ENCODE measurements at regions not wholly inside any gene's neighbourhood (a gene's known extent, or its start where the extent isn't known, plus 50 kb on each side); places are given as distances from the start of the nearest gene placed in this dataset.
A peak's percentile ranks its signal among the peaks of the same experiment; 100 is the strongest.

DNA sequence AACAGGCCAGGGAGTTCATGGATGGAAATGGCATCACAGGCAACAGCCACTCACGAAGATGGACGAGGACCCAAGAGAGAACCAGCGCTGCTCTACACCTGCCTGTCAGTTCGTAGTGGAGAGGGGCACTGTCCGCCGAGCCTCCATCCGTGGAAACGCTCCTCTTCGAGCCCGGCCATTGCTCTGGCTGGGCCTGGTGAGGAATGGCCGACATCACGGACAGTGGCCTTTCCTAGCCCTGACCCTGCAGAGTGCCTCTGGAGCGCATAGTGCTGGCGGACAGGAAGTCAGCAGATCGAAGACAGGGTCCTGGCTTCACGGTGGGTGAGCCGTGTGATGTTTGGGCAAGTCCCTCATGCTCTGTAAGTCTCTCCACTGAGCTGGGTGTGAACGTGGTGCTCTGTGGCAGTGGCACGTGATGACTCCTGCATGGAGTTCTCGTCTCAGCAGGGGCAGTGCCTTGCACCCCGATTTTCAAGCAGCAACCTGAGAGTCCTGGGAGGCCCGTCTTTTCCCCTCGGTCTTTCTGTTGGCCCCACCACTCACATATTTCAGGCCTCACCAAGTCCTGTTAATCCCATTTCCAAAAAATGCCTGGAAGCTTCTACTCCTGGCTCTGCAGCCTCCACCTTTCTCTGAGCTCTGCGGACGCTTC lies 214.4 kb downstream of the ERMARD start:
- no peak for DNase-seq (ENCODE audit: low read depth)

DNA sequence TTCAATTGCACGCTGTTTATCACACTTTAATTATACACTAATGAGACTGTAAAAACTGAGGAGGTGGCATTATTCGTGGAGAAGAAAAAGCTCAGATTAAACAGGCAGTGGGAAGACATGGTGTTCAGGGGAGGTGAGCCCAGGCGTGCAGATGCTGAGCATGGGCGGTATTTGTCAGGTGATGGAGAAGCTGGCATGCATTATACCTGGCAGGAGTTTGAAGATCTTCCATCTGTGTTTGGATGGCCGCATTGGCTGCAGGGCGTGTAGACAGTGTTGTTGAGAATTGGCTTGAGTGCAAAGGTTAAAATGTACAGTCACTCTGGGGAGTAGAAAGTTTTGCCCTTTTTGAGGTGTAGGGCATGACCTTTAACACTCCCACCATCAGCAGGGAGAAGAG lies 213.8 kb downstream of the ERMARD start:
- DNase-seq (ENCODE audit: low read depth): no peak

DNA sequence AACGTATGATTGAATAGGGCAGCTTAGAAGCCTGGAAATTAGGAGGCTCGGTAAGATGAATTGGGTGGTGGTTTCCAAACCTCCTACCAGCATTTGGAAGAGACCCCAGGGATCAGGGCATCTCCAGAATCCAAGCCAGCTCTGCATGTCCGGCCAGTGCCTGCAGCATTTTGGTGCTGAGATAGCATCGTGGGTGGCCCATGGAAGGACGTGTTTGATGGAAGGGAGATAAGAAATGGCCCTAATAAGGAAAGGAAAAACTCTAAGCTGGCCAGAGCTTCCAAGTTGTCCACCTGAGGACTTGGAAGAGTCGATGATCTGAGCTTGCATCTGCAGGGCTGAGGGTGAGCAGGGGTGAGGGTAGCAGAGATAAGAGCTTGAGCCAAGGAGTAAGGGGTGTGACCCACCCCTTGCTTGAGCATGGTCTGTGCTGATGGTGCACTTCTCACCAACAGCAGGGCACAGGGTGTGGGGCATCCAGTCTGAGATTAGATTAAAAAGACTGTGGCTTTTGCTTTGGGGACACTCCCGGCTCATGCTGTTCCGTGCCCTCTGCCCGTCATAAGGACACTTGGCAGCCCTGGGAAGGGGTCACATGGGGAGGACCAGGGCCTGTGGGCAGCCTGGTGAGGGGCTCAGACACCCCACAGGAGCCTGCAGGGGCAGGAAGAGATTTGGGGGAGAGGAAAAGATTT lies 213.2 kb downstream of the ERMARD start:
- DNase-seq (ENCODE audit: low read depth): no peak

DNA sequence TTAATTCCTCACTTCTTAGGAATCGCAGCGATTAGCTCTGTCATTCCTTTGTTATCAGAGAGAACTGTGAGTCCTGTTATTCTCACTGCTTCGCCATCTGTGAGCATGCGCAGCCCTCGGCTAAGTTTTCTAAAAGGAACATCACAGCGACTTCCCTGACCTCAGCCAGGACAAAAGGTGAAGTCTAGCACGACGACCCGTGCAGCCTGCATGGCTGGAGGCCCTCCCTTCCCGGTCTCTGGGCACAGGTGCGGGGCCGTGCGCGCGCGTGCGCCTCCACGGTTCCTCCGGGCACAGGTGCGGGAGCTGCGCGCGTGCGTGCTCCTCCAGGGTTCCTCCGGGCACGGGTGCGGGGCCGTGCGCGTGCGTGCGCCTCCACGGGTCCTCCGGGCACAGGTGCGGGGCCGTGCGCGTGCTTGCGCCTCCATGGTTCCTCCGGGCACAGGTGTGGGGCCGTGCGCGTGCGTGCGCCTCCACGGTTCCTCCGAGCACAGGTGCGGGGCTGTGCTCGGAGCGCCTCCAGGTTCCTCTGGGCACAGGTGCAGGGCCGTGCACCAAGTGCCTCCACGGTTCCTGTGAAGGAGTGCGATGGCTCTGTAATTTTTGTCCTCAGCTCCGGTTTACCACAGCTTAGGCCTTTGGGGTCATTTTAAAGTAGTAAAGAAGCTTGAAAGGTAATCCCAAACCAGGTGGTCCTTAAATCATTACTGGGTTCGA lies 212.3 kb downstream of the ERMARD start:
- DNase-seq (ENCODE audit: low read depth): no peak

DNA sequence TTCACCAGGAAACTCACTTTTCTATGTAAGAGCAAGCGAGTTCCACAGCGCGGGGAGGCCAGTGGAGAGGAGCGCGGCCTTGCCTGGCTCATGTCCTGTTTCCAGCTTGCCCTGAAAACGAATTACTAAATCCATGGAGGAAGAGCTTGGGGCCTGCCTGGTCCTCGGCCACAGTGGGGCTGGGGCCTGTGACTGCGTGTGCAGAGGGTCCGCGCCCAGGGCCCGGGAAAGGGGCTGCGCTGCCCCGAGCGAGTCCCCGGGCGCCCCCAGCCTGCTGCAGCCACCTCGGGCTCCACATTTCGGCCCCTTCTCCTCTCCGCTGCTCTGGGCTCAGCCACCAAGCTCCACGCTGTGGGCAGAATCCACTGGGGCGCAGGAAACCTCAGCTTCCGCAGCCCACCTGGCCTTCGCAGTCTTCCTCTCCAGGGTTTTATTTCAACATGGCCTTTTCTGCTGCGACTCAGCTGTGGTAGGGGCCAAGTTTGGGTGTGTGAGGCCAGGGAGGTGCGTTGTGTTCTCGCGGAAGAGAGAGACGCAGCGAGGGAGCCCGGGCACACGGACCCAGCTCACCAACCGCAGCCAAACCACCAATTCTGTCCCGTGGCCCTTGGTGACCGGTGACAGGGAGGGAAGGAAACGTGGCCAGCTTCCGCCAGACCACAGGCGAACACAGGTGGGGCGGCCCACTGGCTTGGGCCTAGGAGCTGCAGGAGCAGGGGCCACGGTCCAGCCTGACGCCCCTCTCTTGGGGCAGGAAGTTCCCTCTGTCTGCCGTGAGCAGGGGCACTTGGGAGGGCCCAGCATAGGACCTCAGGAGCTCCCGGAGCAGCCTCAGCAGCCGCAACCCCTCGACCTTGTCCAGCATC lies 211.4 kb downstream of the ERMARD start:
- DNase-seq (ENCODE audit: low read depth): no peak

DNA sequence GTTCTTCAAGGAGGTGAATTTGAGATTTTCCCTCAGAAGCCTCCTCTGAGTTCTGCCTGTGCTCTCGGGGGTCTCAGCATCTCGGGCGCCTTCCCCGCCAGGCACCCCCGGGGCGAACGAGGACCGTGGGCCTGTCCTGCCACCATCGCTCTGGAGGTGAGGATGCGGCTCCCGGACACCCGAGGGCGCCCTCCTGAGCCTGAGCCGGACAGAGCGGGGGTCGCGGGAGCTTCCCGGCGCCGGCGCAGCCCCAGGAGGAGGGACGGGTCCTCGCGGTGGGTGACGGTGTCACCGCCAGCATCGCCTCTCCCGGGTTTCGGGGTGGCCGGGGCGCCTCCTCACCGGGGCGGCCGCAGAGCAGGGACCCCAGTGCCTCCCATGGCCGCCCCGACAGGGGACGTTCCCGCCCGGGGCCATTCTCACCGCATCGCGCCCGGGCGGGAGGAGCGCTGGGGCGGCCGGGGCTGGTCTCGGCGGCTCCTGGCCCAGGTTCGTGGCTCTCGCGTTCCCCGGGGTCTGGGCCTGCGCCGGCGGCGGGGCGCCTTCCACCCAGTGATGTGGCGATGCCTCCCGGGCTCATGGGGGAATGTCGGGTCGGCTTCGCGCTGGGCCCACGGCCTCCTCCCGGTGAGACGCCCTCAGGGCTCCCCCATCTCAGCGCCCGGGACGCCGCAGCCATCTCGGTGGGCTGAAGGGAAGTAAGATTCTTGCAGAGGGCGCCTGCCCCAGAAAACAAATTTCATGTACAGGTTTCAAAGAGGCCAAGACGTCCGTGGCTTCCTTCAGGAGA lies 210.5 kb downstream of the ERMARD start:
- DNase-seq (ENCODE audit: low read depth): peak; percentile 16

DNA sequence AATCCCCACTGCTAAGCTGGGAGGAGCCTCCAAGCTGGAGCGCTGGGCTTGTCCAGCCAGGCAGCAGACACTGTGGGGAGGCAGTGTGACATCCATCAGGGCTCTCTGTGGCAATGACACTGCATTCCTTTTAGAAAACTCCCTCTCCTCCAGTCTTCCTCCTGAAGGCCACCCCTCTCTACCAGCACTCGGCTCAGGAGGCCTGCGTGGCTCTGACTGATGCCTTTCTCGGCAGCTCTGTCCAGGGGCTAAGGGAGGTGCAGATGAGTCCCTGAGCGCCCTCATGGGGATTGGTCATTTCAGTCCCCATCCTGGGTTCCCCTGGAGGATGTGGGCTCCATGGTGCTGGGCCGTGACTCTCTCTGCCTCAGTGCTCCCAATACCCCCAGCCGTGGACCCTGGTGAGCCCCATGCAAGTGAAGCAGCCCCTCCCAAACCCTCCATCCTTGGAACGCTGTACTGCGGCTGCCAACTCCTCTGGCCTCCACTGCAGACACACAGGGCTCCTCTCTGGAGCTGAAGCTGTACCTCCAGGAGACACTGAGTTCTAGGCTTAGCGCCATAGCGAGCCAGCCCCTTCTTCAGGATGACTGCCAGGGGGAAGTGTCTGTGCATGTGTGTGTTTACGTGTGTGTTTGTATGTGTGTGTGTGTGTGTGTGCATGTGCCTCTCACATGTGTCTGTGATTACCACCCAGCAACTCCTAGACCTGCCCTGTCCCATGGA lies 209.6 kb downstream of the ERMARD start:
- no peak for DNase-seq (ENCODE audit: low read depth)

DNA sequence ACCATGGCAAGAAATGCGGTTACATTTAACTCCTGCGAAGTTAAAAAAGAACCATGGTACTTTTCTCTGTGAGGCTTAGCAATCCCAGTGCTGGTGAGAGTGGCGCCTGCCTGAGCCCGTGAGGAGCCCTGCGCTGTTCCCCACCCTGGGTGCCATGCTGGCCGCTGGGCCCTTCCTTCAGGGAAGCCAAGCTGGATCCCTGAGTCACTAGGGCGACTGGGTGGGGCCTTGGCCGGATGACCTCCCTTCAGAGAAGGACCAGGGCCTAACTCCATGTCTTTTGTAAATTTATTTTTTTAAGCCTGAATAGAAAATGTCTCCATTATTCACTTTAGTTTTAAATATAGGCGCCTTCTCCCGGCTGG lies 209.1 kb downstream of the ERMARD start:
- no peak for DNase-seq (ENCODE audit: low read depth)

DNA sequence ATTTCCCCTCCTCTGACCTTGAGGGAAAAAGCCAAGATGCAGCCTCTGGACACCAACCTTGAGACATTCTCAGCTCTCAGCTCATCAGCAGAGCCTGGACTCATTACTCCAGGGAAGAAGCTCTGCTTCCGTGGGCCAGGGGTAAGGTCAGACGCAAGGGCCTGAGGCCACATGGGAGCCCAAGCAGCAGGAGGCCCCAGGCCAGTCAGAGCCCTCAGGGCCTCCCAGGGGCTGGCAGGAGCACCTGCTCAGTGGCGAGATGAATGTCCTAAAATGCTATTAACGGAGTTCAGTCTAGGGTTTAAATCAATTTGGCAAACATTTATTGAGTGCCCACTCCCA lies 208.6 kb downstream of the ERMARD start:
- DNase-seq (ENCODE audit: low read depth): no peak

DNA sequence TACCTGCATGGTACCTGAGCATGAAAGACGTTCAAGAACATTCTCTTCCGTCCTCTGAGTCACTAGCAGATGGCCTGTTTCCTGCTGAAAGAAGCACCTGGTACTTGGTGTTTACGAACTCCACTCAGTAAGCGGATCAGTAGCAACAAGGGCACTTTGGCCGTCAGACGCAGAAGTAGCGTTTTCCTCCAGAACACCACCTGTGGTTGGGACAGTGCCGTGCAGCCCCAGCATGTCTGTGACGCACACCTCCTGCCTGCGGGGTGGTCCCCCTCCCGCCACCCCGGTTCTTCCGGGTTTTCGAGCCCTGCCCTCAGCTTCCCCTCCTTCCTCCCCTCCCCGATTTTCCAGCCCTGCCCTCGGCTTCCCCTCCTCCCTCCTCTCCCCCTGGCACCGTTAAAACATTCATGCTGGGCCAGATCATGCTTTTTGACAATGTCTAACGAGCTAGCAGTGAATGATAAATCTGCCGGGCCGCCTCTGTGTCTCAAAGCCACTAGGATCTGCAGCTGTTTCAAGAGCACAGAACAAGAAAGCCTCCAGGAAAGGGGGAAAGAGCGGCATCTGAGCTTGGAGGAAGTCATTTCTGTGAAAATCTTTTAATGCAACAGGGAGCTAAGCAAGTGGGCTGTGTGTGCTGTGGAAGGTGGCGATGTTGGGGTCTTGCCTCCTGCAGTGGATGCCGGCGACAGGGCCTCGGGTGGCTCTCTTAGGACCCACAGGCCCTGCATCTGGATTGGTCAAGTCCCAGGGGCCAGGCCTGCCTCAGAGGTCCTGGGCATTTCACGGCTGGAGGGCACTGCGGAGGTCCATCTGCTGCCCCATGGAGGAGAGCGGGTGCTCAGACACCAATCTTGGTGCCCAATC lies 207.9 kb downstream of the ERMARD start:
- peak; percentile 41 for DNase-seq (ENCODE audit: low read depth)

DNA sequence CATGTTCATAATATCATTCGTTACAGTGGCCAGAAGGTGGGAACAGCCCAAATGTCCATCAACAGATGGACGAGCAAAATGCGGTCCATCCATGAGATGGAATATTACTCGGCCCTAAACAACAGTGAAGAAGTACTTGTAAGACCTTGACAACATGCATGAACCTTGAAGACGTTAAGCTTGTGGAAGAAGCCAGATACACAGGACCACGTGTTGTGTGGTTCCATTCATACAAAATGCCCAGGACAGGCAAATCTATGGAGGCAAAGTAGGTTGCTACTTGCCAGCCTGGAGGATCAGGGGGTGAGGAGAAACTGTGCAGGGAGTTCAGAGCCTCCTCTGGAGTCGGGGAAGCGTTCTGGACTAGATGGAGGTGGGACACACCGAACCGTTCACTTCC lies 207.1 kb downstream of the ERMARD start:
- DNase-seq (ENCODE audit: low read depth): no peak

DNA sequence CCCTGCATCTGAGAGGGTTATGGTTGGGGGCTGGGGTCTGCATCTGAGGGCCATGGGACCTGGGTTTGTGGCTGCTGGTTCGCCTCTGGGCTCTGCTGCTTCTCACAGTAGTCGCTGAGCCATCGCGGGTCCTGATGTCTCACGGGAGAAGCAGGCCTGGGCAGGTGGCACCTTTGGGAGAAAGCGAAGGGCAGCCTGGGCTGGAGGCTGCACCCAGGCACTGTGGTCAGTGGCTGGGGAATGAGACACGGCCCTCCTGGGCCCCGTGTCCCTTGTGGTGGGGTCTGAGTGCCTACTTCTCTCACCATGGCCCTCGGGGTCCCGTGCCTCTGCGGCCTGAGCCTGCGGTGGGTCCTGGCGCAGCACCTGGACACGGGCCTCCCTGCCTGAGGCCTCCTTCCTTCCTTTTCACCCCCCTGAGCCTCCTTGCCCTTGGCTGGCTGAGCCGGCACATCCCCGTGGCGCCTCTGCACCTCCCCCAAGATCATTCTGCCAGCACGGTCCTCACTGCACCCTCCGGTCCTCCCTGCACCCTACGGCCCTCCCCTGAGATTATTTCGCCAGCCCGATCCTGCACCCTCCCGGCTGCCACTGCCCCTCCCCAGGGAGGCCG lies 206.0 kb downstream of the ERMARD start:
- no peak for DNase-seq (ENCODE audit: low read depth)

DNA sequence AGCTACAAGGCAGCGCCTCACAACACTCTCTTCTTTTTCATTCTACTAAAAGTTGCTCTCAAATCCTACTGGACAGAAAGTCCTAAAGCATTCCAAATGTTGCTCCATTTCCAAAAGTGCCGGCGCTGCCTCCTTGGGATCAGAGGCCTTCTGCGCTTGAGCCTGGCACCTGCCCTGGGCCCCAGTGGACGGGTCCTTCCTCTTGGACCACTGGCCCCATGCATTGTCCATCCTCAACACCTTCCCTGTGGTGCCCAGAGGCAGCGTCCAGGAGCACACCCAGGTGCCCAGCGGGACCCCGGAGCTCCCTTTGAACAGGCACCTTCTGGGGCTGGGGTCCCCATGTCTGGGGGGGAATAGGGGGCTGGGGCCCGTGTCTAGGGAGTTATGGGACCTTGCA lies 205.2 kb downstream of the ERMARD start:
- no peak for DNase-seq (ENCODE audit: low read depth)

DNA sequence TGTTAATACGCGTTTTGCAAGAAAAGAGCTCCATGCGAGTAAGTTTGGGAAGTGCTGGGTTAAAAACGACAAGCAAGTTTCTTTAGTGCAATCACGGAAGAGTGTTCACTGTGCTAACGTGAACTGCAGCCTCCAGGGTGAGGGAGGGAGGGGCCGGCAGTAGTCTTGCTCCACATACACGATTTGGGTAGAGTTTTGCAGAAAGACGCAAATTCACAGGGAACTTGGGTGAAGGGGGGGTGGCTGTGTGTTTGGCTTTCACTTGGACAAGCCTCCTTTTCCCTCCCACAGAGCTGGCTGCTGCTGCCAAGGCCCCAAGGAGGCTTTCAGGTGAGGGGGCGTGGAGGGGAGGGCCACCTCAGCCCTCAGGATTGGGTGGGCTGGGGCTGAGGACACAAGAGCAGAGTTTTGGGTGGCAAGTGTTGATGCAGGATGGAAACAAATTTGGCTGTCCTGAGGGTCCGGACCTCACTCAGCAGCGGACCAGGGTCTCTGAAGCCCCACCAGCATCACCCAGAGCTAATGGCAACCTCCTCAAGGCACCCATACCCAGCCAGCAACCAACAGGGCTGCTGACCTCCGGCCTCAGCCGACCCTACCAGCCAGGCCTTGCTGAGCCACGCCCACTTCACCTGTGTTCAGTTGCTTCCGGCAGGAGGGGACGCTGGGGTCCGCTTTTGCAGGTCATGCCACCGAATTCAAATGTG lies 204.5 kb downstream of the ERMARD start:
- DNase-seq (ENCODE audit: low read depth): no peak

DNA sequence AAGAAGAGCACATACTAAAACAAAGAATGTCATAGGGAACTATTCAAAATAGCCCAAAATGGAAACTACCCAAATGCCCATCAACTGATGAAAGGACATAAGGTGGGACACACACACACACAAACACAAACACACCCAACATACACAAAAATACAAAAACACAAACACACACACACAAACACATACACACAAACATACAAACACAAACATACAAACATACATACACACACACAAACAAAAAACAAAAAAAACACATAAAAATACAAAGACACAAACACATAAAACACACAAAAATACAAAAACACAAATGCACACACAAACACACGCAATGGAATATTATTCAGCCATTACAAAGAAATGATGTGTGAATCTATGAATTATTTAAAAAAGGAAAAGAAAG lies 203.6 kb downstream of the ERMARD start:
- DNase-seq (ENCODE audit: low read depth): no peak

DNA sequence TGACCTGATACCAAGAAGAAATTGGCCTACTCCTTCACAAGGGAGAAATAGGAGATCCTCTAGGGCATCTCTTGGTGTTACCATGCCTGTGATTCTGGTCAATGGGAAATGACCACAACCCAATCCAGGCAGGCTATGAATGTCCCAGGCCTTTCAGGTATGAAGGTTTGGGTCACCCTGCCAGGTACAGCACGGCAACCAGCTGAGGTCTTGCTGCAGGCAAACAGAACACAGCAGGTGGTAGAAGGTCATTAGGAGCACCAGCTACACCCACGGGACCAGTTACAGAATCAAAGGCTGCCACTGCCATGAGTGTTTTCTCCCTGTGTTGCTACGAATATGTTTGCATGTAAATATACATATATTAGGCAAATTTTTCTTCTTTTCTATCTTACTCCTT lies 202.3 kb downstream of the ERMARD start:
- DNase-seq (ENCODE audit: low read depth): no peak

DNA sequence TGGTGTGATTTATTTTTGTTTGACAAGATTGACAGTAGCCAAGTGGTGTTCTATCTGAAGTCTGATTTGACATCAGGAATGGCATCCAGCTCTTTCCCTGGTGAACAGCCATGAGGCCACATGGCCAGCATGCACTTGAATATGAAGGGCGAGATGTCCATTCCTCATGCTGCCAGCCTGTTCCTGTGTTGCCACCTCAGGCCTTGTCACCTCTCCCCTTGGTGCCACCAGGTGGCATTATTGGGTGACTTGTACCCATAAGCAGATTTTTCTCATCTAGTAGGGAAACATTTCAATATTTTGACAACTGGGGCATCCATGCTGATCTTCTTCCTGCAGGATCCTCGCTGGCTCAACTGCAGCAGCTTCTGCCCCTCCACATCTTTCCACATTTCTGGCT lies 199.1 kb downstream of the ERMARD start:
- DNase-seq (ENCODE audit: low read depth): no peak

DNA sequence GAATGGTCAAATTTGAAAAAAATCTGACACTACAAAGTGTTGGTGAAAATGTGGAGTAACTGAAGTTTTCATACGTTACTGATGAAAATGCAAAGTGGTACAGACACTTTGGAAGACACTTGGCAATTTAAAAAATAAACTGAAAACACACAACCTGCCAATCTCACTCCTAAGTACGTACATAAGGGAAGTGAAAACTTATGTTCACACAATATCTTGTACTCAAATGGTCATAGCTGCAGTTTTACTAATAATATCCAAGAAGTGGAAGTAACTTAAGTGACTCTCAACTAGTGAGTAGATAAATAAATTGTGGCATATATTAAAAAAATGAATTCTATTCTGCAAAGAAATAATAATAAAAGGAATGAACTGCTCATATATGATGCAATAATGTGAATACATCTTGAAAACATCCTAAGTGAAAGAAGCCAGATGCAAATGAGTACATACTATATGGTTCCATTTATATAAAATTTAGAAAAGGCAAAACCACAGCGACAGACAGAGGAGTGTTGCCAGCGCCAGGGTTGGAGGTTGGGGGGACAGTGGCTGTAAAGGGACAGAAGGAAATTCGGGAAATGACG lies 198.2 kb downstream of the ERMARD start:
- DNase-seq (ENCODE audit: low read depth): no peak

DNA sequence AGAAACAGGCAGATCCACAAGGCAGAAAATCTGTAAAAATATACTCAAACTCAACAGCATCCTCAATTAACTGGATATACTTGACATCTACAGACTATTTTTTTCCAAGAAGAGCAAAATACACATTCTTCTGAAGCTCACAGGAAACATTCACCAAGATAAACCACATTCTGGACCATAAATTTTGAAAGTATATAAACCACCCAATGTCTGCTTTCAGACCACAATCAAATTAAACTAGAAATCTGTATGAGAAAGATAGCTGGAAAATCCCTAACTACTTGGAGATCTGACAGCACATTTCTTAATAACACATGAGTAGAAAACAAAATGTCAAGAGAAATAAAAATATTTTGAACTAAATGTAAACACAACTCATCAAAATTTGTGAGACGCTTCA lies 195.5 kb downstream of the ERMARD start:
- DNase-seq (ENCODE audit: low read depth): no peak
